Amniotic stem cell (primary cell): ENCODE measurements at regions not wholly inside any gene's neighbourhood (a gene's known extent, or its start where the extent isn't known, plus 50 kb on each side); places are given as distances from the start of the nearest gene placed in this dataset.

Experiments used
- DNase-seq: peaks from one replicate; lab custom pipeline; 2025; lab: John Stamatoyannopoulos, UW

DNA sequence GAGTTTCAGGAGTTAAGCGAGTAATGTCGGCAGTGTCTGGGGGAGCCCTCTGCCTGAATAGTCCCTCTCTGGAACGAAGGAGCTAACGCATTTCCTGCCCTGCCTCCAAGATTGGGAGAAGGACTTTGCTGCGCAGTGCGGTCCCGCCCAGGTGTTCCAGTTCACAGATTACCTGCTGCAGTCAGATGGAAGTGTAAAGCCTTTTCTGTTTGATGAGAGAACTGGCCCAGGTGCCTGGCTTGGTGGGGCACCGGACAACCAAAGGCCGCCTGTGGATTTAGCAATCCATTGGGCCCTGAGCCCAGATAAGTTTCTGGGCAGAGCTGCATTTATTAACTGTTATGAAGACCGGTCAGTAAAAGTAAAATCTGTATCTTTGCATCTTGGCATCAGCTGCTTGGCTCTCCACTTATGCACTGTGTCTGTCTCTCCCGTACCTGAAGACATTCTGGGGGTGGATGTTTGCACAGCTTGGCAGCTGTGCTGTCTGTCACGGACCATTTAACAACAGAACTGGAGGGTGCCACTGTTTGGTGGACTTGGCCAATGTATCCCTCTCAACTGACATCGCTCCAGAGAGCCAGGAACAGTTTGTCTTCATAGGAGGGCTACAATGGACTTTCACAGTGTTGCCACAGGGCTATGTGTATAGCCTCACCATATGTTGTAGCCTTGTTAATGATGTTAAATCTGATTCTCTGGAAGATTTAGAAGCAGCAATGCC, 654.7 kb upstream of the ZWINT start:
- DNase-seq, result no peak

DNA sequence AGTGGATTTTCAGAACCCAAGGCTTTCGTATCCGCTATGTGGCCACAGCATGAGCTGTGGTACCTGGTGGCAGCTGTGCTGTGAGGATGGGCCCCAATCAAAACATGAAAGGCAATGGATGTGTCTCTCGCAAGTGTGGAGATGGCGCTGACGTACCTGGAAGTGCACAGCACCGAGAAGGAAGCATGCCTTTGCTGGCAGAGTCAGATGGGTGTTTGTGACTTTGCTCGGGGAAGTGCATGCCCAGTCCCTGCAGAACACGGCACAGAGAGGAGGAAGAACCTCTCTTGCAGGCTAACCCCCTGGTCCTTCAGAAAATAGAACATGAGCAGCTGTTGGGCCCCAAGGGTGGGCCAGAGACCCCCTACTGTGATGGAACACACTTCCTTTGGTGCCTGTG, 654.1 kb upstream of the ZWINT start:
- DNase-seq, result no peak

DNA sequence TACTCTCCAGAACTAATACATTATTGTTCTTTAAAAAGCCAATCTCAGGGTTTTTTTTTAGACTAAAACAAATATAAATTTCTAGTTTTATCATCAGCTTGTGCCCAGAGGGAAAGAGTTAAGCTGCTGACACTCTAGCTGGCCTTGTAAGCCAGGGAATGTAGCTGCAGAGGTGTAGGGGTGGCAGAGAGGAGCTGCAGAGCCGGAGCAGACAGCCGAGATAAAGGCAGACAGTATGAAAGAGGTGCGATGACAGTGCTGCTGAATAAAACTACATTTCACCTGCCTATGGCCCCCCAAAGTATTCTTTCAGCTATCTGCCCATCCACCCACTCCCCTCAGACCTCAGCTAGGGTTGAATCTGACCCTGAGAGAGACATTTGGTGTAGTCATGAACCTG, 653.7 kb upstream of the ZWINT start:
- DNase-seq, result no peak

DNA sequence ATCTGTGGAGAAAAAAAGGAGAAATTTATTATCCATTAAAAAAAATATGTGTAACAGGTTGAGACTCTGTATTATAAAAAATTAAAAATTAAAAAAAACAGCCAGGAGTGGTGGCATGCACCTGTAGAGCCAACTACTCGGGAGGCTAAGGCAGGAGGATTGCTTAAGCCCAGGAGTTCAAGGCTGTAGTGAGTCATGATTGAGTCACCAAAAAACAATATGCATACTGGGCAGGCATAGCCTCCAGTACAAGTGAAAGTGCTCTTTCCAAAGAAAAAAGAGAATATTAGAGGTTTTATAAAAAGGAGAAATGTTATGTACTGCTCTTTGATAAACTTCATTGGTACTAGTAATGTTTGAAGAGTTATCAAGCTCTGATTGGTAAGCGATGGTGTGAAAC, 647.1 kb upstream of the ZWINT start:
- no peak for DNase-seq

DNA sequence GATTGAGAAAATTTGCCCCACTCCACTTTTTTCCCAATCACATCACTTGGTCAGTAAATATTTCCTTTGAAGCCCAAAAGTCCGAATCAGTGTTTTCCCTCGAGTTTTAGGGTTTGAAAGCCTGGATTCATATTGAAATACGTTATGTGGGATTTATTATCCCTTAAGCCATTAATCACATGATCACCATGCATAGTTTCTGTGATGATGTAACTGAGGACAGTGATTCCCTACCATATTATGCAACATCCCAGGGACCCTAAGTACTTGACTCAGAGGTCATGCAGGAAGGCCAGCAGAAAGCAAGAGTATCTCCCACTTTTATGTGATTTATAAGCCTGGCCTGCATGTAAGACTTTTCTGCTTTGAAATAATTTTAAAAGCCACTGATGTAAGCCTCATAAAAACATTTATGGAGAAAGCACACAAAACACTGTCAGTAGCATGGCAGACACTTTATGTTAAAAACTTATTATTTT, 630.6 kb upstream of the ZWINT start:
- no peak for DNase-seq

DNA sequence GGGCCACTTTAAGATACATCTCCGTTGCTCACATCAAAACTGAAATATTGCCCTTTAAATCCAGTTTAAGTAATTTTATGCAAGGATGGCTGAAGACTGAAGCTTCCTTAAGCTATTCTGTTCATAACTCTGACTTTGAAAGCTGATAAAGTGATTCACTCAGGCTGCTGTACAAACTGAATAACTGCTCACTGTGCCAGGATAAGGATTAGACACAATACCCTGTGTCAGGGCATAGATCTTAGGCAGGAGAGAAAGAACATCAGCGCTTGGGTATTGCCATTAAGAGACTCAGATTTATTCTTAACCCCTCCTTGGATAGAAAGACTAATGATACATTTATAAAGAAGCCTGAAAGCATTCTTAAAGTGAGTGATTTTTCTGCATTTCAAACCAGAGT, 614.5 kb upstream of the ZWINT start:
- DNase-seq, result no peak

DNA sequence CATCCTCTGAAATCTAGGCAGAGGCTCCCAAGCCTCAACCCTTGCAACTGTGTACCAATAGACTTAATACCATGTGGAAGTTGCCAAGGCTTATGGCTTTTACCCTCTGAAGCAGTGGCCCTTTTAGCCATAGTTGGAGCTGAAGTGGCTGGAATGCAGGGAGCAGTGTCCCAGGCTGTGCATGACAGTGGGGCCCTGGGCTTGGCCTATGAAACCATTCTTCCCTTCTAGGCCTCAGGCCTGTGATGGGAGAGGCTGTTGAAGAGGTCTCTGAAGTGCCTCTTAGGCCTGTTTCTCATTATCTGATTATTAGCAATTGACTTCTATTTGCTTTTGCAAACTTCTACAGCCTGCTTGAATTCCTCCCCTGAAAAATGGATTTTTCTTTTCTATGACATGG, 612.7 kb upstream of the ZWINT start:
- DNase-seq, result no peak

DNA sequence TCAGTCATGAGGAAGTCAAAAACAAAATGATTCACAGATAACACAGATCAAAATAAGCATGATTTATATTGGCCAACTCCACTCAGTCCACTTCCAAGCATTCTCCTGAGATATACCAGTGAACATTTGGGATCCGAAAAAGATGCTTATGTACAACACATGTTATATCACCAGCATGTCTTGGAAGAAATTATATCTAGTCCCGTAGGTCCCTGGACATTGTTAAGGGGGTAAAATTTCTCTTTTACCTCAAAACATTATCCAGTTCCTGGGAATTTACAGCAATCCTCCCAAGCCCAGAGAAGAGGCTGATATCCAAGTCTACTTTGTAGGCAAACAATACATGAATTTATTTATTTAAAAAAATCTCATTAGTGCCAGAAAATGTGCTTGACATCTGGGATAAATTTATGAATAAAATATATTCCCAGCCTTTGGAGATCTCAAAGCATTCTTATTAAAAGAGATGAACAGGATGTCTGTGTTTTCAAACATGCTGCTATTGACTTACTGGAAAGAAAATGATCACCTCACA, 582.2 kb upstream of the ZWINT start:
- no peak for DNase-seq

DNA sequence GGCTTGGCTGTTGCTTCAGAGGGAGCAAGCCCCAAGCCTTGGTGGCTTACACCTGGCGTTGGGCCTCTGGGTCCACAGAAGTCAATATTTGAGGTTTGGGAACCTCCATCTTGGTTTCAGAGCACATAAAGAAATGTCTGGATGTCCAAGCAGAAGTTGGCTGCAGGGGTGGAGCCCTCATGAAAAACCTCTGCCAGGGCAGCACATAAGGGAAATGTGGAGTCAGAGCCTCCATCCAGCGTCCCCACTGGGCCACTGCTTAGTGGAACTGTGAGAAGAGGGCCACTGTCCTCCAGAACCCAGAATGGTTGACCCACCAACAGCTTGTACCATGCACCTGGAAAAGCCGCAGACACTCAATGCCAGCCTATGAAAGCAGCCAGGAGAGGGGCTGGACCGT, 573.5 kb upstream of the ZWINT start:
- no peak for DNase-seq

DNA sequence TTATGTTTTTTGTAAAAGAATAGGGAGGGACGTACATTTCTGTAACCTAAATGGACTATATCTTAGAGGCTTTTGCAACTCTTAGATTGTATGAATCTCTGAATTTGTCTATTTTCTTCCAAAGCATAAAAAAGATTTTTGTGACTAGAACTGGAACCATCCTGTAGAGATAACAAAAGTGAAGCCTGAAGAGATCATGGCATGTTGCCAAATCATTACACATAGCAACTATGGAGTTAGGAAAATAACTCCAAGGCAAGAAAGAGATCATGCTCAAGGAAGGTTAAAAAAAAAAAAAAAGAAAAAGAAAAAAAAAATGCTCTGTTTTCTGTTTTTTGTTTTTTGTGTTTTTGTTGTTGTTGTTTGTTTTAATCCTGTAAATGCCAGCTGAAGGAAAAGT, 567.7 kb upstream of the ZWINT start:
- DNase-seq, result no peak

DNA sequence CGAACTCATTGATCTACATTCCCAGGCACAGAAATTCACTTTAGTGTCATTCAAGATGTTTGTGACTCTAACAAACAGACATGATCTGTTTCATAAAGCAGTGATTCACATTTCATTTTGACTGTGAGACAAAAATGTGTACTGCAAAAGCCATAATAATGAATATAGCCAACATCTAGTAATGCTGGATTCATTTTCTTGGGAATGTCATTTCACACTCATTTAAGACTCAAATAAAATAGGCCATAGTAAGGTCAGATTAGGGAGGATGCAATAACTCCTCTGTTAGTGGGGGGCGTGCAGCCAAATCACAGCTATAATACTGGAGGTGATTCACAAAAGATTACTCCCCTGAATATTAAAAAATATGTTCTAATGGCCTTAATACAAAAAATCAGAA, 566.6 kb upstream of the ZWINT start:
- no peak for DNase-seq

DNA sequence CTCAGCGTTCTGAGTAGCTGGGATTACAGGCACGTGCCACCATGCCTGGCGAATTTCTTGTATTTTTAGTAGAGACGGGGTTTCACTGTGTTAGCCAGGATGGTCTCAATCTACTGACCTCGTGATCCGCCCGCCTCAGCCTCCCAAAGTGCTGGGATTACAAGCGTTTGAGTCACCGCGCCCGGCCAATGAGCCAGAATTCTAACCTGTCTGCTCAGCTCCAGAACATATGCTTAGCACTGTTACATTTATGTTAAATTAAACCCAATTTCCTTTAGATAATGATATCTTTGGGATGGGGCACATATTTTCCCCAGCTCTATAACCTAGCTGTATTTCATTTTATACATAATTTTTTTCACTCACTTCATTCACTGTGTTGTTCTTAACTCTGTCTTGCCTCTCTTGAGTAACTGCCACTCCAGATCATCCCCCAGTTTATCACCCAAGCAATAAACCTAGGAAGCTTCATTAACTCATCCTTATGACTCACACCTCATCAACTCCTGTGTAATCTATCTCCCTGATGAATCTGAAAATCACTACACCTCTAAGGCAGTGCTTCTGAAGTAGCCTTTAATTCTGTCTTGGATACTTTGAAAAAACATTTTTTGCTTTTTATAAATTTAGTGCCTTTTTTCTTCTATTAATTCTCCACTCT, 559.7 kb upstream of the ZWINT start:
- no peak for DNase-seq

DNA sequence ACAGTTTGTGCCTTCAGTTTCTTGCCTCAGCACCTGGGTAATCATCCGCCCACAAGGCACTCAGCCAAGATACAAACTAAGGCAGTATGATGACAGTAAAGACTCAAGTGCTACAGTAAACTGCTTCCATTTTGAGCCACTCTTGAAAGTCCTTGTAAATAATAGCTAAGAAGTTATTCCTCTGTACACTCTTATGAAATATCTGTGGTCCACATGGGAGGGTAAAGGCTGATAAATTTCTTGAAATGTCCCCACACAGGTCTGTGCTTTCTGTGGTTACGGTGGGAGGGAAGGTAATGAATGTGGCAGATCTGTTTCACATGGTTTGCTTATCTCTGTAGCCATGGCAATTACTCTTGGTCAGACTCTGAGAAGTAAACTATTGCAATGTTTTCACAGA, 551.0 kb upstream of the ZWINT start:
- DNase-seq, result no peak

DNA sequence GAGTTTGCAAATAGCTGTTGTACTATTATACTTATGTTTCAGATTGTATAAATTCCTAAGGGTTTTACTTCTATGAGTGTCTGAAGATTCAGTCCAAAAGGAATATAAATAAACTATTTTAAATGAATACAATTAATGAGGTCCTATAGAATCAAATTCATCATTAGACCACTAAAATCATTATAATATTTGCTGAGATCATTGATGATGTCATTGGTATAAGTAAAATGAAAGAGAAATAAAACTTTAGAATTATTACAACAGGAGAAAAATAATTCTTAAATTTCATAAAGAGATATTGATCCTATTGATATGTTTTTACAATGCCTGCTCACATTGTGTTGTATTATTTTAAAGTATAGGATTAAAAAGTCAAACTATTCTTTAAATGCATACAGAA, 544.0 kb upstream of the ZWINT start:
- DNase-seq, result no peak

DNA sequence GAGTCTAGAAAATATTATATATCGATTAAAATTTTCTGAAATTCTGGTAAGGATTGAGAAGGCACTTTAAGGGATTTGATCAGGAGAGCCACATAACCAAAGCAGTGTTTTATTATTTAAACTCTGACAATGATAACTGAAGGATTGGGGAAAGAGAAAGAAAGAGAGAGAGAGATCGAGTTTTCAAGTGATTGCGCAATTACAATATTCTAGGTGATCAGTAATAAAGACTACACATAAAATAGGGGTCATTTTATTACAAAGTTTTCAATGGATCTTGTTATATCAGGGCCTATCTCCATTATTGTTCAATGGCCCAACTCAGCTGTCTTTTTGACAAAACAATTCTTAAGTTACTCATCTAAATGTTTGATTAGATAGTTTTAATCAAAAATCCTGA, 541.5 kb upstream of the ZWINT start:
- DNase-seq, result no peak

DNA sequence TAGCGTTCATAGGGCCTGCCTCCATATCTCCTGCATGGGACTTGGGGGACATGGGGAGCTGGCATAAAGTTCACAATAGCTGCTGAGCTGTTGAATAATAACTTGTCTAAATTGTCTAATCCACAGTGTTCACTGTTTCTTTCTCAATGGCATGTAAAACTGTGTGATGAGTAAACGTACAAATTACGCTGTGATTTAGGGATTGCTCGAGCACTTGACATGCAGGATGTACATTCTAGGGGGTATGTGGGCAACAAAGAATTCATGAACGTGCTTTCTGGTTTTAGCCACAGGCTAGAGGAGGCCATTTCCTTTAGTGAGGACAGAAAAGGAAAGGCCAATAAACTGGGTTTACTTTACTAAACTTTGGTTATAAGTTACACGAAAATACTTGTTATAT, 534.2 kb upstream of the ZWINT start:
- no peak for DNase-seq

DNA sequence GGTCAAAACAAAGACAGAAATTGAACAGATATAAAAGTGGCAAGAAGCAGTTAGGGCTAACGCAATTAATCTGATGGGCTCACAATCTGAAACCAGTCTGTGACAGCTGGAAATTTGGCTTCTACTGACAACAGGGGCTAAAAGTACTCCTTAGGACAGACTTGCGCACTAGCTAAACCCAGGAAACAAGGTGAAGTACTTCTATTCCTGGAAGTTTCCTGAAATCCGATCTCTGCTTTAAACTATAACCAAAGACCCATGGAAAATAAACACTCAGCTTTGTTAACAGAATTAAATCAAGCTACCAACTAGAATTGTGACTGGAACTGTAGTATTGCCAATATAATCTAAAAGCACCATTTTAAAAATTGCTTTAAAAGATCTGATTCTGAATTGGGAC, 520.2 kb upstream of the ZWINT start:
- DNase-seq, result no peak

DNA sequence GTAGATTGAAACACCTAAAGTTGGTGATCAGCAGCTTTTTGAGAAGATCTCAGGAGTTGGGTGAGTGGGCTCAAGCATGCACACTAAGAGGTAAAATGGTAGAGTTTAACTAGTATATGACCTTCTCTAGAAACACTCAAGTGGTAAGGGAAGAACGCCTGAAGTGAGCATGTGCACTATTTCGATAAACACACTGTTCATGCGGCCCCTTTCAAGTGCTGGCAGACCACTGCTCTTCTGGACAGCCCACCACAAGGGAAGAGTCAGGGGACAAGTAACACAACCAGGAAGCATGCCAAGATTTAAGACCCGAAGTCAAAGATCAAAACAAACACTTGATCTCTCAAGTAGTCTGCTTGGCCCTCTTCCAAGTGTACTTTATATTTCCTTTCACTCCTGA, 519.5 kb upstream of the ZWINT start:
- no peak for DNase-seq

DNA sequence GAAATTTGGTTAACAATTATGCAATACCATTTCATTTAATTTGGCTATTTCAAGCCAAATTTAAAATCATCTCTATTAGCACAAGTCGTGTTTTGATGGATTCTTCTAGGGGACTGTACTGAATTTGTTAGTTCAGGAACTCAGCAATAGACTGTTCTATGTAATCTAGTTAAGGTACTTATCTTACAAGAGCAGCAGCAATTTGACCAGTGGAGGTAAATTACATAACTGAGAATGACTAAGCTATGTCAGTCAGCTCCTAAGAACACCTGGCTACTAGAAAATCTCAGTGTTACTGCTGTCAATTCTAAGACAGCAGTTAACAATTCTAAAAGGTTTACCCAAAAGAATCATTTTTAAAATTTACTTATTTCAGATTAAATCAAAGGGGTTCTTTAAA, 513.9 kb upstream of the ZWINT start:
- no peak for DNase-seq

DNA sequence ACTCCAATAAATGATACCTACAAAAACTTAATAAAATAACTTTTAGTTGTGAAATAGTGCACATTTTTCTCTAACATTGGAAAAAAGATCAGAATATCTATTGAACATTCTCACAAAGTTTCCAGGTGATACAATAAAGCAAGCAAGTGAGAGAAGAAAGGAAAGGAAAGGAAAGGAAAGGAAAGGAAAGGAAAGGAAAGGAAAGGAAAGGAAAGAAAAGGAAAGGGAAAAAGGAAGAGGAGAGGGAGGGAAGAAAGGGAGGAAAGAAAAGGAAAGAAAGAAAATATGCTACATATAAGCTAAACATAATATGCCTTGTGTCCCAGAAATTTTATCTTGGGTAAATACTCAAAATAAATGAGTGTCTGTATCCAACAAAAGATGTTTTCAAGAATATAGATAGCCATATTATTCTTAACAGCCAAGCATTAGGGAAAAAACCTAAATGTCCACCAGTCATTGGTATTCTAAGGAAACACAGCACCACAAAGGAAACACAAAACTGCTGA, 510.2 kb upstream of the ZWINT start:
- DNase-seq, result no peak

DNA sequence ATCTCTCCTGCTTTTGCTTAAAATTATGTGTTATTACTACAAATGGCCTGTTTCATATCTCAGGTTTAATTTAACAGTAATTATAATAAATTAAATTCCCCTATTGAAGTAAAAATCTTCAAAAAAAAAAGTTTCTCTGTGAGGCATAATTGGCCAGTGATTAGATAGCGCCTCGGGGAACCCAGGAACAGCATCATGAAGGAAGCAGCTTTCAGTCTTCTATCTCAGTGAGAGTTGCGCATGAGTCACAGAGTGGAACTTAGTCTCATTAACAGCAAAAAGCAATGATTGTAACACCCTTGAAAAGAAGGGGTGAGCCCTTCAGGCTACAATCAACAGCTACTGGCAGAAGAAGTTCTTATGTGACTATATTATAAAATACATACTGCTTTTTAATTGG, 506.2 kb upstream of the ZWINT start:
- DNase-seq, result no peak

DNA sequence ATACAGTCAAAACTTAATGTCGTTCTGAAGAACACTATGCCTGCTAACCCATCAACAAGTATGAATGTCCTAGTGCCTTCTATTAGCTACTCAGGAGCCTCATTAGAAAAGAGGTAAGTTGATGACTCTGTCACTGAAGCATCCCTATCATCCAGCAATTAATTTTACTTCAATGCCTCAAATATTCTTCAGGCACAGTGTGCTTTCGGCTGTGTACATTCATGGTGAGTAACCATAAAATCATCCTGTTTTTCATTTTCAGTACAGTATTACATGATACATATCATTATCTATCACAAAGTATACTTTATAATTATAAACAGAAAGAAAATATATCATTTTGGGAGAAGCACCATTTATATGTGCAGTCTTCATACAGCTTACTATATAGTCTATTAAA, 495.5 kb upstream of the ZWINT start:
- DNase-seq, result no peak

DNA sequence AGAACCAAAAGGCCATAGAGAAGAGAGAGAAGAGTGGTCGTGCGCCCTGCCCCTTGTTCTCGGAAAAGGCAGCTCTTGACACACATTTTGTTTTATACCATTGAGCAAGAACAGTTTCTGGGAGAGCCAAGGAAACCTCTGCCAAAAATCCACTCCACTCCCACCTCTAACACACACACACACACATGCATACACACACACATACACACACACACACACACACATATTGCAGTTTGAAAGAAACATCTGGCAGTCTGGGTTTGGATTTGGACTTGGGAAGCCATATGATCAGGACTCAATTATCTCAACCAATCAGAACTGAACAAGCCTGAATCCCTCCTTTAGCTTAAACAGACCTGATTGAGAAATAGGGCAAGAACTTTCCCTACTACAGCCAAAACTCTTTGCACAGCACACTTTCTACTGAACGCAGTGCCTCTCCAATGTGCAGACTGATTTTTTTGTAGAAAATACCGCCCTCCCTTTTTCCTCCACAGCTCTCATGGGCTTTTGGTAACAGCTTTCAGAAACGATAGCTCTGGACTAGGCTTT, 484.0 kb upstream of the ZWINT start:
- no peak for DNase-seq
